Type B pancreatic cell (in vitro differentiated cells): ENCODE measurements at regions not wholly inside any gene's neighbourhood (a gene's known extent, or its start where the extent isn't known, plus 50 kb on each side); places are given as distances from the start of the nearest gene placed in this dataset.

Experiments
- DNase-seq: peaks from one replicate; pipeline ENCODE4 v3.0.0; 2021; ENCODE audit warnings: mixed read lengths; ENCODE audit not compliant: unreplicated experiment; ENCODE audit errors: extremely low spot score
- H3K27ac Mint-ChIP-seq: 2 replicates; pipeline ENCODE4 v1.8.0; 2021; ENCODE audit warnings: mild to moderate bottlenecking, mixed read lengths
- H3K27me3 Mint-ChIP-seq: 2 replicates; pipeline ENCODE4 v1.8.0; 2021; ENCODE audit warnings: mixed read lengths
- H3K36me3 Mint-ChIP-seq: 2 replicates; pipeline ENCODE4 v1.8.0; 2021; ENCODE audit warnings: mixed read lengths
- H3K4me1 Mint-ChIP-seq: one replicate; pipeline ENCODE4 v1.8.0; 2021; ENCODE audit warnings: mixed read lengths; ENCODE audit not compliant: unreplicated experiment
- H3K4me3 Mint-ChIP-seq: 2 replicates; pipeline ENCODE4 v1.8.0; 2021; ENCODE audit warnings: mild to moderate bottlenecking, mixed read lengths
- H3K9me3 Mint-ChIP-seq: 2 replicates; pipeline ENCODE4 v1.8.0; 2021; ENCODE audit warnings: mixed read lengths
- TF ChIP-seq, protein P1 (sequence below): fragments of 200-600 bp; sonication (generic); conservative IDR thresholded peaks from 2 replicates; pipeline ENCODE4 v1.5.0; 2021; ENCODE audit warnings: antibody characterized with exemption, mild to moderate bottlenecking

DNA sequence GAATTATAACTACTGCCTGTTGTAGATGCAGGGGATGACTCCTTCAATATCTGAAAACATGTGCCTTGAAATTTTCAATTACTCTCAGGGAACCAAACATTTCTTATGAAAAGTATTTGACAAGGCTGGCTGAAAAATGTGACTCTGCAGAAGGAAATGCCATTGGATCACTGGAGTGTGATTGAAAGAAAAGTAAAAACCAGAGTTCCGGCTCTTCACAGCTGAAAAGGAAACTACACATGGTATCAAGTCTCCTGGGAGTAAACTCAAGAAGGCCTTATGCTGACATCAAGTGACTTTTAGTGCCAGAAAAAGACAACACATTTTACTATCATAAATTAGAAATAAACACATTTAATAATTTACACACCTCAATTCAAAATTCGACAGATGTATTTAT is 693.0 kb downstream of the LRFN5 start:
- no peaks in the 10 kb centered on the region for H3K9me3 Mint-ChIP-seq
- TF ChIP-seq, protein P1, sequence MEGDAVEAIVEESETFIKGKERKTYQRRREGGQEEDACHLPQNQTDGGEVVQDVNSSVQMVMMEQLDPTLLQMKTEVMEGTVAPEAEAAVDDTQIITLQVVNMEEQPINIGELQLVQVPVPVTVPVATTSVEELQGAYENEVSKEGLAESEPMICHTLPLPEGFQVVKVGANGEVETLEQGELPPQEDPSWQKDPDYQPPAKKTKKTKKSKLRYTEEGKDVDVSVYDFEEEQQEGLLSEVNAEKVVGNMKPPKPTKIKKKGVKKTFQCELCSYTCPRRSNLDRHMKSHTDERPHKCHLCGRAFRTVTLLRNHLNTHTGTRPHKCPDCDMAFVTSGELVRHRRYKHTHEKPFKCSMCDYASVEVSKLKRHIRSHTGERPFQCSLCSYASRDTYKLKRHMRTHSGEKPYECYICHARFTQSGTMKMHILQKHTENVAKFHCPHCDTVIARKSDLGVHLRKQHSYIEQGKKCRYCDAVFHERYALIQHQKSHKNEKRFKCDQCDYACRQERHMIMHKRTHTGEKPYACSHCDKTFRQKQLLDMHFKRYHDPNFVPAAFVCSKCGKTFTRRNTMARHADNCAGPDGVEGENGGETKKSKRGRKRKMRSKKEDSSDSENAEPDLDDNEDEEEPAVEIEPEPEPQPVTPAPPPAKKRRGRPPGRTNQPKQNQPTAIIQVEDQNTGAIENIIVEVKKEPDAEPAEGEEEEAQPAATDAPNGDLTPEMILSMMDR, result no peak

DNA sequence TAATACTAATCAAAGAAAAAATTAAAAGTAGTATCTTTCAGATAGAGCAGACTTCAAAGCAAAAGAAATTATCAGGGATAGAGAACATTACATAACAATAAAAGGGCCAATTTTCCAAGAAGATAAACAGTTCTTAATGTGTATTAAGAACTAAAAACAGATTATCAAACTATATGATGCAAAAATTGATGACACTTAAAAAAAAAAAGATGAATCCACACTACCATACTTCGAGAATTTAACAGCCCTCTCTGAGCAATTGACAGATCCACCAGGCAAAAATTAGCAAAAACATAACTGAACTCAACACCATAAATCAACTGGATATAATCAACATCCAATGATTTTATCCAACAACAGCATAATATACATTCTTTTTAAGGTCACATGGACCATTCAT is 686.5 kb downstream of the LRFN5 start:
- Mint-ChIP-seq H3K9me3 (no peaks in the 10 kb centered on the region), H3K27me3 (no peaks in the 10 kb centered on the region), H3K4me1 (no peaks in the 10 kb centered on the region), H3K36me3 (no peaks in the 10 kb centered on the region), H3K4me3 (no peak overlapping the region), H3K27ac (no peak overlapping the region)
- DNase-seq, result no peak
- TF ChIP-seq, protein P1, result no peak

More for the DNA sequence above, 693.0 kb downstream of the LRFN5 start:
- Mint-ChIP-seq H3K27me3 (no peaks in the 10 kb centered on the region), H3K4me3 (no peak overlapping the region), H3K27ac (no peak overlapping the region), H3K36me3 (no peaks in the 10 kb centered on the region), H3K4me1 (no peaks in the 10 kb centered on the region)
- DNase-seq, result no peak

DNA sequence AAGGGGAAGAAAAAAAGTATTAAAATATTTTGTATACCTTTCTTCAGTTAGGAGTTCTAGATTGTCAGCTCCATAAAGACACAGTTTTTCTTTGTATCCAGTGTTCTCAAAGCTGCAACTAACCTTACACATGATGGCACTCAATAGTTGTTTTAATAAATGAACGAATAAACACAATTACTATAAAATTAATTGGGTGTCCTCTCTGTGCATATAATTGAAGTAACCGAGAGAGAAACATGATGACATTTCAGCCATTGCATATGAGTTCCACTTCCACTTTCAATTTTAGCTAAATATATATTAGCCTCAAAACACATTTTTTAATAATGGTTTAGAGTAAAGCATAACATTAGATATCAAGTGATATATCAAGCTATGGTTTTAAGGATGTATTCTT is 671.2 kb downstream of the LRFN5 start:
- H3K9me3 Mint-ChIP-seq, result no peaks in the 10 kb centered on the region
- no peak for DNase-seq
- no peak overlapping the region for H3K4me3 Mint-ChIP-seq
- no peaks in the 10 kb centered on the region for H3K4me1 Mint-ChIP-seq
- no peak overlapping the region for H3K27ac Mint-ChIP-seq
- TF ChIP-seq, protein P1, result no peak
- H3K36me3 Mint-ChIP-seq, result no peaks in the 10 kb centered on the region
- no peaks in the 10 kb centered on the region for H3K27me3 Mint-ChIP-seq

DNA sequence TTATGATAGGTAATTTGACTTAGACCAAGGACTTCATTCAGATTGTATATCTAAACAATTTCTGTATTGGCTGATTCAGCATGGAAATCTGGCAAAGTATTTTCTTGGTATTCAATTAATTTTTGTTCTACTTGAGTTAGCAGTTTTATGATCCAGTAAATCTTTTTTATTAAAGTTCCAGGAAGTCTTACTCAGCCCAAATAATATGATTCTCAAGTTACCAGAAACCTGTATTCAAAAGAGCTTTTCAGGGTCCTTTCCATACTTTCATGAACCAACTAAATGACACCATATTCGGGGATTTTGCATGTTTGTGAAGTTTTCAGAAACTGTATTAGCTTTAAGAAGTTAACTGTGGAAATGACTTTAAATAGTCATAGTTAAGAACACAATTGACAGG is 662.6 kb downstream of the LRFN5 start:
- no peaks in the 10 kb centered on the region for H3K27me3 Mint-ChIP-seq
- no peaks in the 10 kb centered on the region for H3K9me3 Mint-ChIP-seq
- DNase-seq, result no peak
- no peaks in the 10 kb centered on the region for H3K4me1 Mint-ChIP-seq
- H3K4me3 Mint-ChIP-seq, result no peak overlapping the region
- TF ChIP-seq, protein P1, result no peak
- no peaks in the 10 kb centered on the region for H3K36me3 Mint-ChIP-seq
- no peak overlapping the region for H3K27ac Mint-ChIP-seq

DNA sequence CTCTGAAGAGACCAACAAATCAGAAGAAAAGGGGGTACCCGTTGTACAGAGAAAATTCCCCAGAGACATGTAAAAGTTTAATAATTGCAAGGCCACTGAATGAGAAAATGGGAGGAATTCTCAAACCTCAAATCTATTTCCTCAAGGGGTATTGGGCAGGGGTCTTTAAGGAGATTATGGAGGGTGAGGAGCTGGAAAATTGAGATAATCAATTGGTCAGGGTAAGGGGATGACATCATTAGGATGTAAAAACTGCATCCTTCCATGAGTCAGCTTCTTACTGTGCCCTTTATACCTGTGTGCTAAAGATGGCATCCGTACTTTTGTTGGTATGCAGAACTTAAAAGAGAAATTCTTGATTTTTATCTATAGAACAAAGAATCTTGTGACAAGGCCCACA is 641.5 kb downstream of the LRFN5 start:
- Mint-ChIP-seq H3K36me3 (no peaks in the 10 kb centered on the region), H3K27ac (no peak overlapping the region), H3K27me3 (no peaks in the 10 kb centered on the region), H3K4me3 (no peak overlapping the region), H3K9me3 (no peaks in the 10 kb centered on the region), H3K4me1 (no peaks in the 10 kb centered on the region)
- no peak for DNase-seq
- TF ChIP-seq, protein P1, result no peak

DNA sequence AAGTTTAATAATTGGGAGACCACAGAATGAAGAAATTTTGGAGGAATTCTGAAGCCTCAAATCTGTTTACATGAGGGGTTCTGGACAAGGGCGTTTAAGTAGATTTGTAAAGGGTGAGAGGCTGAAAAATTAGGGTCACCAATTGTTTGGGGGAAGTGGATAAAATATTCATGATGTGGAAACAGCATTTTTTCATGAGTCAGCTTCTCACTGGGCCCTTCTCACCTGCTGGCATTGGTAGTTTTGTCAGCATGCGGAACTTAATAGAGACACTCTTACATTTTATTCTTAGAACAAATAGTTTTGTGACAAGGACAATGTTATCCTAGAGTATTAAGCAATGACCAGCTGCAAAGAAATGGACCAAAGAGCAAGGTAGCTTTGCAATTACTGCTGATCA is 634.4 kb downstream of the LRFN5 start:
- Mint-ChIP-seq H3K4me1 (no peaks in the 10 kb centered on the region), H3K27me3 (no peaks in the 10 kb centered on the region), H3K27ac (no peak overlapping the region), H3K9me3 (no peaks in the 10 kb centered on the region), H3K4me3 (no peak overlapping the region), H3K36me3 (no peaks in the 10 kb centered on the region)
- TF ChIP-seq, protein P1, result no peak
- DNase-seq, result no peak
